Uterus (tissue), 2 donors: ENCODE measurements at regions not wholly inside any gene's neighbourhood (a gene's known extent, or its start where the extent isn't known, plus 50 kb on each side); places are given as distances from the start of the nearest gene placed in this dataset.

ENCODE experiments used
- CTCF ChIP-seq, 4 experiments: fragments of 200-600 bp in 2 of 4; fragments of 450-650 bp in 2 of 4; sonication (generic) in 2 of 4; IDR thresholded peaks; one replicate each; pipeline ENCODE4 v1.5.1; 2016 to 2019; ENCODE audit warnings: antibody characterized with exemption in 4 of 4, mild to moderate bottlenecking in 2 of 4, moderate library complexity in 1 of 4
- POLR2A ChIP-seq, 2 donors: fragments of 450-650 bp; IDR thresholded peaks; one replicate each; pipeline ENCODE4 v1.6.1; 2016; ENCODE audit warnings: antibody characterized with exemption in 2 of 2, mild to moderate bottlenecking in 1 of 2, moderate library complexity in 1 of 2

GRCh38 chr12:23464241-23464812, 485.1 kb downstream of the SOX5 start:
- TF ChIP-seq CTCF (IDR thresholded peaks at IDR 0.05) (no peak), POLR2A (IDR thresholded peaks at IDR 0.05) (no peak)
